GM18870 (cell line): ENCODE measurements at regions not wholly inside any gene's neighbourhood (a gene's known extent, or its start where the extent isn't known, plus 50 kb on each side); places are given as distances from the start of the nearest gene placed in this dataset.
"Not testable (repeated sequence)": the region's sequence is repeated elsewhere in the genome, so short reads cannot be mapped to it uniquely, and the experiment has no call there.

Source experiments
- ATAC-seq: cut with Tn5 transposase; IDR thresholded peaks from one replicate; pipeline ENCODE4 v1.9.1; 2021; ENCODE audit warnings: moderate library complexity; ENCODE audit not compliant: unreplicated experiment

GRCh38 chr4:72886602-72887001 is 182.9 kb downstream of the COX18 start:
- no peak for ATAC-seq

GRCh38 chr4:72884225-72884624 is 185.3 kb downstream of the COX18 start:
- not testable (repeated sequence) for ATAC-seq

GRCh38 chr4:72876946-72877345 is 192.6 kb downstream of the COX18 start:
- ATAC-seq: no peak

- no peak for ATAC-seq
These were observed 194.0 kb downstream of the COX18 start for GRCh38 chr4:72875545-72875944.

GRCh38 chr4:72875138-72875537 is 194.4 kb downstream of the COX18 start:
- no peak for ATAC-seq

- no peak for ATAC-seq
These were observed 204.6 kb downstream of the COX18 start for GRCh38 chr4:72864898-72865297.

- not testable (repeated sequence) for ATAC-seq
These were observed 205.2 kb downstream of the COX18 start for GRCh38 chr4:72864277-72864676.

- no peak for ATAC-seq
These were observed 208.8 kb downstream of the COX18 start for GRCh38 chr4:72860766-72861165.

- ATAC-seq: no peak
These were observed 211.2 kb downstream of the COX18 start for GRCh38 chr4:72858328-72858727.

GRCh38 chr4:72857787-72858186 is 211.7 kb downstream of the COX18 start:
- ATAC-seq: no peak

- no peak for ATAC-seq
These were observed 212.3 kb downstream of the COX18 start for GRCh38 chr4:72857216-72857615.

GRCh38 chr4:72846280-72847111 is 223.0 kb downstream of the COX18 start:
- ATAC-seq: no peak

- ATAC-seq: no peak
These were observed 226.1 kb downstream of the COX18 start for GRCh38 chr4:72843466-72843865.

- ATAC-seq: no peak
These were observed 227.2 kb downstream of the COX18 start for GRCh38 chr4:72842323-72842722.

- ATAC-seq: not testable (repeated sequence)
These were observed 229.3 kb downstream of the COX18 start for GRCh38 chr4:72840166-72840565.

- no peak for ATAC-seq
These were observed 240.7 kb downstream of the COX18 start for GRCh38 chr4:72828864-72829263.

- ATAC-seq: no peak
These were observed 241.5 kb downstream of the COX18 start for GRCh38 chr4:72827968-72828367.

GRCh38 chr4:72820107-72820506 is 249.4 kb downstream of the COX18 start:
- ATAC-seq: no peak

GRCh38 chr4:72817012-72817411 is 248.0 kb upstream of the ADAMTS3 start:
- no peak for ATAC-seq

GRCh38 chr4:72814241-72814640 is 245.2 kb upstream of the ADAMTS3 start:
- no peak for ATAC-seq

GRCh38 chr4:72809208-72809607 is 240.2 kb upstream of the ADAMTS3 start:
- ATAC-seq: no peak

- no peak for ATAC-seq
These were observed 236.3 kb upstream of the ADAMTS3 start for GRCh38 chr4:72805284-72805683.

- no peak for ATAC-seq
These were observed 228.5 kb upstream of the ADAMTS3 start for GRCh38 chr4:72797486-72797885.
